GM23338 (cell line): ENCODE measurements at regions not wholly inside any gene's neighbourhood (a gene's known extent, or its start where the extent isn't known, plus 50 kb on each side); places are given as distances from the start of the nearest gene placed in this dataset.

Experiments
- ATAC-seq: fragments of 200-7000 bp; cut with Tn5 transposase; 3 replicates; pipeline ENCODE4 v1.9.1; 2020
- DNase-seq: peaks from one replicate; pipeline ENCODE4 v3.0.0-alpha.2; 2015; ENCODE audit warnings: low spot score
- H2AFZ ChIP-seq: fragments of 200-600 bp; sonication (generic); 2 replicates; pipeline ENCODE4 v1.8.0; 2016; ENCODE audit warnings: antibody characterized with exemption, mild to moderate bottlenecking, moderate library complexity
- H3F3A ChIP-seq: fragments of 200-600 bp; sonication (generic); replicated peaks from 2 replicates; pipeline ENCODE4 v1.8.0; 2017; ENCODE audit warnings: antibody characterized with exemption, mixed run types, low read depth
- H3K27ac ChIP-seq: fragments of 200-600 bp; sonication (generic); 2 replicates; pipeline ENCODE4 v1.6.1; 2016; ENCODE audit warnings: low read depth
- H3K27me3 ChIP-seq: fragments of 200-600 bp; sonication (generic); 2 replicates; pipeline ENCODE4 v1.8.0; 2016; ENCODE audit warnings: mild to moderate bottlenecking, mixed run types, moderate library complexity; ENCODE audit not compliant: insufficient read depth
- H3K36me3 ChIP-seq: fragments of 200-600 bp; sonication (generic); 2 replicates; pipeline ENCODE4 v1.8.0; 2016; ENCODE audit warnings: mild to moderate bottlenecking; ENCODE audit not compliant: insufficient read depth
- H3K4me1 ChIP-seq: fragments of 200-600 bp; sonication (generic); 2 replicates; pipeline ENCODE4 v1.8.0; 2016; ENCODE audit warnings: mild to moderate bottlenecking, moderate library complexity; ENCODE audit not compliant: insufficient read depth
- H3K4me2 ChIP-seq: fragments of 200-600 bp; sonication (generic); 2 replicates; pipeline ENCODE4 v1.7.1; 2017; ENCODE audit warnings: mixed run types
- H3K4me3 ChIP-seq: fragments of 200-600 bp; sonication (generic); 2 replicates; pipeline ENCODE4 v1.6.1; 2016; ENCODE audit warnings: mixed run types
- H3K79me2 ChIP-seq: fragments of 200-600 bp; sonication (generic); replicated peaks from 2 replicates; pipeline ENCODE4 v1.8.0; 2017; ENCODE audit warnings: mild to moderate bottlenecking; ENCODE audit not compliant: insufficient read depth
- H3K9me2 ChIP-seq: fragments of 200-600 bp; sonication (generic); 2 replicates; pipeline ENCODE4 v1.8.0; 2017; ENCODE audit not compliant: insufficient read depth
- H4K20me1 ChIP-seq: fragments of 200-600 bp; sonication (generic); replicated peaks from 2 replicates; pipeline ENCODE4 v1.8.0; 2017; ENCODE audit warnings: mild to moderate bottlenecking; ENCODE audit not compliant: insufficient read depth
- H3K27ac Mint-ChIP-seq: 2 replicates; pipeline ENCODE4 v1.8.0; 2020; ENCODE audit warnings: inconsistent platforms, mild to moderate bottlenecking, moderate library complexity, mixed read lengths
- H3K27me3 Mint-ChIP-seq: 3 replicates; pipeline ENCODE4 v1.8.0; 2022; ENCODE audit warnings: low read depth, mild to moderate bottlenecking, moderate library complexity, mixed read lengths, inconsistent platforms; ENCODE audit not compliant: insufficient read depth, poor library complexity
- H3K36me3 Mint-ChIP-seq: 3 replicates; pipeline ENCODE4 v1.8.0; 2021; ENCODE audit warnings: low read depth, mild to moderate bottlenecking, inconsistent platforms, moderate library complexity, mixed read lengths
- H3K4me1 Mint-ChIP-seq: 3 replicates; pipeline ENCODE4 v1.8.0; 2020; ENCODE audit warnings: mild to moderate bottlenecking, inconsistent platforms, mixed read lengths
- H3K4me3 Mint-ChIP-seq: 3 replicates; pipeline ENCODE4 v1.8.0; 2021; ENCODE audit warnings: moderate library complexity, mild to moderate bottlenecking, inconsistent platforms, mixed read lengths
- H3K9me3 Mint-ChIP-seq: 3 replicates; pipeline ENCODE4 v1.8.0; 2020; ENCODE audit warnings: moderate library complexity, mild to moderate bottlenecking, inconsistent platforms, mixed read lengths
- CREB1 ChIP-seq: fragments of 250-450 bp; sonication (Bioruptor Pico); IDR thresholded peaks from 2 replicates; pipeline ENCODE4 v1.5.0; 2020; ENCODE audit warnings: low read depth, mild to moderate bottlenecking, moderate library complexity
- EZH2 ChIP-seq: fragments of 200-600 bp; sonication (generic); IDR thresholded peaks from one replicate; pipeline ENCODE4 v1.8.0; 2017; ENCODE audit warnings: antibody characterized with exemption, mild to moderate bottlenecking, low read depth; ENCODE audit not compliant: unreplicated experiment
- POLR2AphosphoS5 ChIP-seq: IDR thresholded peaks from 2 replicates; pipeline ENCODE4 v1.6.1; 2016; ENCODE audit warnings: antibody characterized with exemption, low read depth
- ZNF114 ChIP-seq: fragments of 250-450 bp; sonication (Bioruptor Pico); IDR thresholded peaks from 2 replicates; pipeline ENCODE4 v1.5.0; 2020; ENCODE audit warnings: mild to moderate bottlenecking, moderate library complexity
- ZNF462 ChIP-seq: fragments of 250-450 bp; sonication (Bioruptor Pico); IDR thresholded peaks from 2 replicates; pipeline ENCODE4 v1.5.0; 2020; ENCODE audit warnings: mild to moderate bottlenecking, moderate library complexity
- TF ChIP-seq, protein P1 (sequence below), 2 experiments: fragments of 200-600 bp in 1 of 2; sonication (generic) in 1 of 2; conservative IDR thresholded peaks; 2 replicates each; pipeline versions ENCODE4 v1.5.1 to v1.6.1; 2016 to 2017; ENCODE audit warnings: antibody characterized with exemption in 2 of 2, low read depth in 2 of 2, mild to moderate bottlenecking in 2 of 2, moderate library complexity in 1 of 2
- TF ChIP-seq, protein P2 (sequence below): IDR thresholded peaks from 2 replicates; pipeline ENCODE4 v1.6.1; 2016; ENCODE audit warnings: antibody characterized with exemption

DNA sequence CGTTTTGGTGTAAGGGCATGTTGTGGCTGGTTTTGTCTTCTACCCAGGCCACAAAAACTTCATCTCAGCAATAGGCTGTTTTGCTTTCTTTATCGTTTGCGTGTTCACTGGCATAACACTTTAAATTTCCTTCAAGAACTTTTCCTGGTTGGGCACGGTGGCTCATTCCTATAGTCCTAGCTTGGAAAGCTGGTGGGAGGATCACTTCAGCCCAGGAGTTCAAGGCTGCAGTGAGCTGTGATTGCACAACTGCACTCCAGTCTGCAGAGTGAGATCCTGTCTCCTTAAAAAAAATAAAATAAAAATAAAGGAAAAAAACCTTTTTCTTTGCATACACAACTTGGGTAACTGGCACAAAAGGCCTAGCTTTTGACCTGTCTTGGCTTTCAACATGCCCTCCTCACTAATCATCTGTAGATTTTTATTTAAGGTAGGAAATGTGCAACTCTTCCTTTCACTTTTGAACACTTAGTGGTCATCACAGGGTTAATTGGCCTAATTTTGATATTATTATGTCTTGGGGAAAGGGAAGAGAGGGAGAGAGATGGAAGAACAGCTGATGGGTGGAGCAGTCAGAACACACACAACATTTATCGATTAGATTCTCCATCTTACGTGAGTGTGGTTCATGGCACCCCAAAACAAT is 78.9 kb upstream of the PSMA6 start (continued):
- TF ChIP-seq ZNF114 (CRISPR knock-in tag), result no peak
- TF ChIP-seq, protein P1, sequence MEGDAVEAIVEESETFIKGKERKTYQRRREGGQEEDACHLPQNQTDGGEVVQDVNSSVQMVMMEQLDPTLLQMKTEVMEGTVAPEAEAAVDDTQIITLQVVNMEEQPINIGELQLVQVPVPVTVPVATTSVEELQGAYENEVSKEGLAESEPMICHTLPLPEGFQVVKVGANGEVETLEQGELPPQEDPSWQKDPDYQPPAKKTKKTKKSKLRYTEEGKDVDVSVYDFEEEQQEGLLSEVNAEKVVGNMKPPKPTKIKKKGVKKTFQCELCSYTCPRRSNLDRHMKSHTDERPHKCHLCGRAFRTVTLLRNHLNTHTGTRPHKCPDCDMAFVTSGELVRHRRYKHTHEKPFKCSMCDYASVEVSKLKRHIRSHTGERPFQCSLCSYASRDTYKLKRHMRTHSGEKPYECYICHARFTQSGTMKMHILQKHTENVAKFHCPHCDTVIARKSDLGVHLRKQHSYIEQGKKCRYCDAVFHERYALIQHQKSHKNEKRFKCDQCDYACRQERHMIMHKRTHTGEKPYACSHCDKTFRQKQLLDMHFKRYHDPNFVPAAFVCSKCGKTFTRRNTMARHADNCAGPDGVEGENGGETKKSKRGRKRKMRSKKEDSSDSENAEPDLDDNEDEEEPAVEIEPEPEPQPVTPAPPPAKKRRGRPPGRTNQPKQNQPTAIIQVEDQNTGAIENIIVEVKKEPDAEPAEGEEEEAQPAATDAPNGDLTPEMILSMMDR (conservative IDR thresholded peaks at IDR 0.05; ENCODE audit: low read depth in 2 of 2), result no peak

- H3K79me2 ChIP-seq, result no peaks in the 10 kb centered on the region
Measured at GRCh38 chr14:35213869-35214387, 78.3 kb upstream of the PSMA6 start.

More at GRCh38 chr14:35213869-35214387, 78.3 kb upstream of the PSMA6 start:
- Histone ChIP-seq H4K20me1 (no peaks in the 10 kb centered on the region), H2AFZ (no peak overlapping the region), H3K4me3 (no peak overlapping the region), H3K27ac (no peak overlapping the region), H3K4me2 (no peak overlapping the region), H3K36me3 (no peaks in the 10 kb centered on the region), H3K9me2 (no peaks in the 10 kb centered on the region), H3K4me1 (no peaks in the 10 kb centered on the region), H3F3A (no peaks in the 10 kb centered on the region), H3K27me3 (no peaks in the 10 kb centered on the region)
- H3K27ac Mint-ChIP-seq, result no peak overlapping the region
- H3K4me3 Mint-ChIP-seq, result no peak overlapping the region
- no peak for ATAC-seq
- peaks cover 4% of the 10 kb centered on the region for H3K4me1 Mint-ChIP-seq
- H3K36me3 Mint-ChIP-seq, result no peaks in the 10 kb centered on the region; the same call in 2 of the 3 replicates
- peaks cover 2% of the 10 kb centered on the region for H3K27me3 Mint-ChIP-seq
- H3K9me3 Mint-ChIP-seq, result no peaks in the 10 kb centered on the region
- no peak for TF ChIP-seq POLR2AphosphoS5
- no peak for TF ChIP-seq EZH2
- no peak for TF ChIP-seq CREB1 (CRISPR knock-in tag)
- no peak for TF ChIP-seq ZNF462 (CRISPR knock-in tag)
- TF ChIP-seq, protein P2, sequence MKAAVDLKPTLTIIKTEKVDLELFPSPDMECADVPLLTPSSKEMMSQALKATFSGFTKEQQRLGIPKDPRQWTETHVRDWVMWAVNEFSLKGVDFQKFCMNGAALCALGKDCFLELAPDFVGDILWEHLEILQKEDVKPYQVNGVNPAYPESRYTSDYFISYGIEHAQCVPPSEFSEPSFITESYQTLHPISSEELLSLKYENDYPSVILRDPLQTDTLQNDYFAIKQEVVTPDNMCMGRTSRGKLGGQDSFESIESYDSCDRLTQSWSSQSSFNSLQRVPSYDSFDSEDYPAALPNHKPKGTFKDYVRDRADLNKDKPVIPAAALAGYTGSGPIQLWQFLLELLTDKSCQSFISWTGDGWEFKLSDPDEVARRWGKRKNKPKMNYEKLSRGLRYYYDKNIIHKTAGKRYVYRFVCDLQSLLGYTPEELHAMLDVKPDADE, result no peak
- TF ChIP-seq ZNF114 (CRISPR knock-in tag), result no peak
- no peak for DNase-seq
